ENCODE measurements at regions not wholly inside any gene's neighbourhood (a gene's known extent, or its start where the extent isn't known, plus 50 kb on each side); places are given as distances from the start of the nearest gene placed in this dataset.
"Not testable (repeated sequence)": the region's sequence is repeated elsewhere in the genome, so short reads cannot be mapped to it uniquely, and the experiment has no call there.

DNA sequence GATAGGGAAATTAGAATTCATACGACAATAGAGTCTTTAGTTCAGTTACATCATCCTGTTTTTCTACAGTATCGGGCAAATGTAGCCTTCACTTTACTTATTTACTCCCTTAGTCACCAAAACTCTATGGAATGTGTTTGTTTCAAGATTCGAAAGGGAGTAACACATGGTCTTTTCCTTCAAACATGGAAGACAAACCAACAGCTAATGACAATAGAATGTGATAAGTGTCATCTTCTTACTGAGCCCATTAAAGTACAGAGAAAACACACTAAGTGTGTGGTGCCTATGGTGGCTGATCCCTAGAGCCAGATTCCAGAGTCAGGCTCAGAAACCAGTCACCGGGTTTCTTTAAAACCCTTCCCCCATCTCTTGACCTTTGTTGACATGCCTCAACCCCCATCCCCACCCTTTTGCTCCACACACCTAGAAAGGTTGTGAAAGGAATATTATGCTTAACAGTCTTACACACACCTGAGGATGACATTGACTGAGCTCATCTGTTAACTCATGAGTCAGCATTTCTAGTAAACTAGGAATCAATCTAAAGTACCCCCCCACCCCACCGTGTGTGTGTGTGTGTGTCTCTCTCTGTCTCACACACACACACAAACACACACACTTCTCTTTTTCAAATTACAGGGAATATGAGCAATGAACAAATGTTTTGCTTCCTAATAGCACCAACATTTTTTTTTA, 549.6 kb upstream of the CCDC54 start:
- FAIRE-seq (no peak), DNase-seq (ENCODE audit: insufficient read length) (no peak)
- TF ChIP-seq TAF1 (IDR thresholded peaks at IDR 0.05; ENCODE audit: borderline replicate concordance, low read depth, low read length) = no peak
- no peak for TF ChIP-seq POLR2A (IDR thresholded peaks at IDR 0.05; ENCODE audit: low read depth, low read length)
- no peak for TF ChIP-seq POLR2AphosphoS5 (IDR thresholded peaks at IDR 0.05; ENCODE audit: low read depth, low read length)

DNA sequence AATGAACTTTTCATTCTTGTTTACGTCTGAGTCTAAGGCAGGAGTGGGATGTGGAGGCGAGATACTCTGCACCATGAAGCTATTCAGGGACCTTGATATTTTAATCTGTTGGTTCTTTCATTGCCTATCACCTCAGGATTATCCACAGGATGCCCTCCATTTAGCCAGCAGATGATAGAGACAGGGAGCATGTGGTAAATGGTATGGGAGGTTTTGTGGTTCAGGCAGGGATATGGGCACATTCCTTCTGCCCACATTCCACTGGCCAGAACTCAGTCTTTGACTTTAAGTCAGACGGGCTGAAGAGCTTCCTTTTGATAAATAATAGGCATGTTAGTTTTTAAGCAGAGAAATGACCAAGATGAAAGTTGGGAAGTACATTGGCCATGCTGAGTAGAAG, 548.0 kb upstream of the CCDC54 start:
- FAIRE-seq = no peak
- TF ChIP-seq TAF1 (IDR thresholded peaks at IDR 0.05; ENCODE audit: borderline replicate concordance, low read depth, low read length) (no peak), POLR2A (IDR thresholded peaks at IDR 0.05; ENCODE audit: low read depth, low read length) (no peak), POLR2AphosphoS5 (IDR thresholded peaks at IDR 0.05; ENCODE audit: low read depth, low read length) (no peak)
- no peak for DNase-seq (ENCODE audit: insufficient read length)

DNA sequence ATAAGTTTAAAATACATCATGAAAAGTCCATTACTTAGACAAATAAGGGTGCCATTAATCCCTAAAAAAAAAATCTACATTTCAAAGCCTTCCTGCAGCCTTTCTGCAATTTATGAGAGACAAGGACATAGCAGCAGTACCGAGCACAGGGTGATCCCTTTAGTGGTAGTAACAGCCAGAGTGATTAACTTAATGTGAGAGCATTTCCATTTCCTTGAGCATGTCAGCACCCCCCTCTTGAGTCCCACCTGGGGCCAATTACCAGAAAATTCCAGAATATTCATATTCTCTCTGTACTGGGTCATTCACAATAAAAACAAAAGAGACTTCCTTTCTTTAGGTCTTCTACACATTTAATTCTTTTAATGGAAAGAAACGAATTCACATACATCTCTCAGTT, 546.9 kb upstream of the CCDC54 start:
- DNase-seq (ENCODE audit: insufficient read length) = no peak
- FAIRE-seq = no peak
- TF ChIP-seq TAF1 (IDR thresholded peaks at IDR 0.05; ENCODE audit: borderline replicate concordance, low read depth, low read length) = no peak
- no peak for TF ChIP-seq POLR2AphosphoS5 (IDR thresholded peaks at IDR 0.05; ENCODE audit: low read depth, low read length)
- TF ChIP-seq POLR2A (IDR thresholded peaks at IDR 0.05; ENCODE audit: low read depth, low read length) = no peak

DNA sequence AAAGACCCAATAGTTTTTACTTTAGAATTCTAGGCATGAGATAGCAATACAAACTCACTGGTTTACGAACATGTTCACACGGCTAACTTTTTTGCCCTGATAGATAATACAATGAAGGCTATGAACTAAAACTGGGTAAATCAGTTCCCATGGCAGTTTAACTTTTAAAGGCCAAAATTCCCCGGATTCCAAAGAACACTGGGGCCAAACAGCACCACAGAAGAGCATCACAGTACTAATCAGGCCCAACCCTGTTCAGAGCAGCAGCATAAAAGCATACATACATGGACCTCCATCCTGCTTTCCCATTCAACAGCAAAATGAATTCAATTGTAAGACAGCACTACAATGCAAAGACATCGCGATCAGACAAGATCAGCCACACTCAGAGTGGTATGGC, 540.3 kb upstream of the CCDC54 start:
- FAIRE-seq (no peak), DNase-seq (ENCODE audit: insufficient read length) (no peak)
- no peak for TF ChIP-seq POLR2AphosphoS5 (IDR thresholded peaks at IDR 0.05; ENCODE audit: low read depth, low read length)
- no peak for TF ChIP-seq POLR2A (IDR thresholded peaks at IDR 0.05; ENCODE audit: low read depth, low read length)
- no peak for TF ChIP-seq TAF1 (IDR thresholded peaks at IDR 0.05; ENCODE audit: borderline replicate concordance, low read depth, low read length)

DNA sequence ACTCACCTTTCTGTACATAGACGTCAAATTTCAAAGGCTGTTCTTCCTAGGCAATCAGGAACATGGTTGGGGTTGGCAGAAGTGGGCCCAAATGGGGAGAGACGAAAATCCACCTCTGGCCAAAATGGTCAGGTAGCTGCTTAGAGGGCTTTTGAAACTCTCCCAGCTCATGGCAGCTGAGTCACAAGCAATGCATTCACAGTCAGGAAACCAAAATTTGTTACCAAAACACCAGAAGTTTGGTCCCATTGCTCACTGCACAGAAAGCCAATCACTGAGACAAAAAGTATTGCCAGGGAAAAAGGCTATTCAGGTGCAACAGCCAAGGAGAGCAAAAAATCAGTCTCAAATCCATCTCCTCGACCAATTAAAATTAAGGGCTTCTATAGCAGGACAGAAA, 539.6 kb upstream of the CCDC54 start:
- DNase-seq (ENCODE audit: insufficient read length) = no peak
- no peak for FAIRE-seq
- no peak for TF ChIP-seq TAF1 (IDR thresholded peaks at IDR 0.05; ENCODE audit: borderline replicate concordance, low read depth, low read length)
- TF ChIP-seq POLR2AphosphoS5 (IDR thresholded peaks at IDR 0.05; ENCODE audit: low read depth, low read length) = no peak
- no peak for TF ChIP-seq POLR2A (IDR thresholded peaks at IDR 0.05; ENCODE audit: low read depth, low read length)

DNA sequence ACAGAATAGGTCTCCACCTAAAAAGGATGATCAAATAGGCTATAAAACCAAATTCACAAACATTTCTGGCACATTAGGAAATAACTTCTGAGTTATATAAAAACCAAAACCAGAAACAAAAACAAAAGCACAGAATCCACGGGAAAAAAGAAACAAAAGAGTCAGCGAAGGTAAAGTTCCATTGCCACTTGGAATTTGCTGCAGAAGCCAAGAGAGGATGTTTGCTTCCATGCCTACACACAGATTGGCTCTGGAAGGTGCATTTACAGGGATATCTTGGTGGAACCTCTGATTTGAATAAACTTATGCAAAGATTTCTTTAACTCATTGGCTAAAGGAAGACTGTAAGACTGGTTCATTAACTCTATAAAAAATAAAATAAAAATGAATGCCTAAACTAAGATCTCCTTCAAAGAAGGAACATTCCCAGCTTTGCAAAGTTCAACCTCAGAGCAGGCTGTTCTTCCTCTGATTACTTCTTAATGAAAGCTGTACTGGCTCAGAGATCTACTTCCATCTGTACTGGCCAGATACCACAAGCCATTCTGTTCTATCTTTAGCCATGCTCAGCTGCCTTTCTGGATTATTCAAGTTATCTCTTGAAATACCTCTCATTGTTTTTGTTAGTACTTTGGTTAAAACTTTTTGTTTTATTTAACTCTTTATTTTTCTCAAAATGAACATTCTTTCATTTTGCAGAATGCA, 537.5 kb upstream of the CCDC54 start:
- TF ChIP-seq POLR2A (IDR thresholded peaks at IDR 0.05; ENCODE audit: low read depth, low read length) = no peak
- no peak for TF ChIP-seq POLR2AphosphoS5 (IDR thresholded peaks at IDR 0.05; ENCODE audit: low read depth, low read length)
- no peak for TF ChIP-seq TAF1 (IDR thresholded peaks at IDR 0.05; ENCODE audit: borderline replicate concordance, low read depth, low read length)
- FAIRE-seq = no peak
- no peak for DNase-seq (ENCODE audit: insufficient read length)

DNA sequence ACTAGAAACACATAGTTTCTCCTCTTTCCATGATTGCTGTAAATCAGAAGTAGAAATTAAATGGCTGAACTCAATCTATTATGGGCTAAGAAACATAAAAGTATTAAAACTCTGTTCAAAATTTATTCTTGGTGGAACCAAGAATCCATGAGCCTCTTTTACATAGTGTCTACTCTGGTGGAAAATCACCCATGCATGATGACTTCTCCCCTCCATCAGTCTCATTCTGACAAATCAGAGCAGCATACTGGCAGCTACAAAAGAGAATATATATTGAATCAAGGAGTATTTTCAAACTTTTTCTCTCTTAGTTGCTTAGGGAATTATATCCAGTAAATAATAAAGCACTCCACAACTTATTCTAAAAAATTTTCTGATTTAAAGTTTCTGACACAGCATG, 536.9 kb upstream of the CCDC54 start:
- FAIRE-seq (no peak), DNase-seq (ENCODE audit: insufficient read length) (no peak)
- TF ChIP-seq TAF1 (IDR thresholded peaks at IDR 0.05; ENCODE audit: borderline replicate concordance, low read depth, low read length) (no peak), POLR2A (IDR thresholded peaks at IDR 0.05; ENCODE audit: low read depth, low read length) (no peak), POLR2AphosphoS5 (IDR thresholded peaks at IDR 0.05; ENCODE audit: low read depth, low read length) (no peak)

DNA sequence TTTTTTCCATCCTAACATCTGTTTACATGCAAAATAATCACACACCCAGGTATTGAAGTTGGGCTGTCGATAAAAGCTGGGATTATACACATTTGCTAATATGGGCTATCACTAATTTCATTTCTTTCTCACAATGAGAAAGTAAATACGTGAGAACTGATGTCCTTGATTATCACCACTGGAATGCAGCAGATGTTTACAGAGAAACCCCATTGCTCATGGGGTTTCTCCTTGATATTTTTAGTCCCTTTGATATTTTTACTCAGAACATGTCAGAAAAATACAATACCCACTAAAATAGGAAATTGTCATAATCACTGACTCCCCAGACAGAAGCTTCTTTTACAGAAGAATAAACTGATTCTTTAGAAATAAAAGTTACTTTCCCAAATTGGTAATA, 535.1 kb upstream of the CCDC54 start:
- no peak for TF ChIP-seq POLR2A (IDR thresholded peaks at IDR 0.05; ENCODE audit: low read depth, low read length)
- no peak for TF ChIP-seq POLR2AphosphoS5 (IDR thresholded peaks at IDR 0.05; ENCODE audit: low read depth, low read length)
- no peak for TF ChIP-seq TAF1 (IDR thresholded peaks at IDR 0.05; ENCODE audit: borderline replicate concordance, low read depth, low read length)
- no peak for FAIRE-seq

DNA sequence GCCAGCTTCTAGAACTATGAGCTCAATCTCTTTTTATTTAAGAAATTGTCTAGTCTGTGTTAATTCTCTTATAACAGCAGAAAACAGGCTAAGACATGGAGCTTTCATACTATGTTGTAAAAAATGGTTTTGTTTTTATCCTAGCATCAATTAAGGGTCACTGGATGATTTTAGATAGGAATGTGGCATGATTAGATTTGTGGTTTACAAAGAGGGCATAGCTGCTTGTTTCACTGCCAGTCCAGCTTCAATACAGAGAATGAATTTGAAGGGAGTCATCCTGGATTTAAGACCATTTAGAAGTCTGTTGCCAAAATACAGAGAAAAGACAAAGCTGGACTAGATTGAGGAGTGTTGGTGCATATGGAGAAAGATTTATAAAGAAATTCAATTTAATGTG, 532.6 kb upstream of the CCDC54 start:
- no peak for FAIRE-seq
- DNase-seq (ENCODE audit: insufficient read length) = no peak
- TF ChIP-seq TAF1 (IDR thresholded peaks at IDR 0.05; ENCODE audit: borderline replicate concordance, low read depth, low read length) = no peak
- no peak for TF ChIP-seq POLR2AphosphoS5 (IDR thresholded peaks at IDR 0.05; ENCODE audit: low read depth, low read length)
- no peak for TF ChIP-seq POLR2A (IDR thresholded peaks at IDR 0.05; ENCODE audit: low read depth, low read length)

More for the DNA sequence above, 535.1 kb upstream of the CCDC54 start:
- DNase-seq (ENCODE audit: insufficient read length) = no peak

DNA sequence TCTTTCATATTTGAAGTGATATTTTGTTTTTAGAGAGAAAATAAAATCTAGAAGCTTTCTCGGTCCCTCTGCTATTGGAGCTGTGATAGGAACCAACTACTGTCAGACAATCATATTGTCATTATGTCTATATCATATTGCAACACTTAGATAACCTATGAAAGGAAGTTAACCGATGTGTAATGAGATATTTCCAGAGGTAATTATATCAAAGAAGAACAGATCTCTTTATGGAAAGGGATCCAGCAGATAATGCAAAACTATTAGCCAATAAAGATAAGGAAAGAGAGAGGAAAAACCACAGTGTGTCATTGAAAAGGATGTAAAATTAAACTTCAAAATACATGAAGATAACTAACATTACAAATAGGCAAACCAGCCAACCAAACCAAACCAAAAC, 529.1 kb upstream of the CCDC54 start:
- TF ChIP-seq POLR2A (IDR thresholded peaks at IDR 0.05; ENCODE audit: low read depth, low read length) (no peak), TAF1 (IDR thresholded peaks at IDR 0.05; ENCODE audit: borderline replicate concordance, low read depth, low read length) (no peak), POLR2AphosphoS5 (IDR thresholded peaks at IDR 0.05; ENCODE audit: low read depth, low read length) (no peak)
- FAIRE-seq = no peak

DNA sequence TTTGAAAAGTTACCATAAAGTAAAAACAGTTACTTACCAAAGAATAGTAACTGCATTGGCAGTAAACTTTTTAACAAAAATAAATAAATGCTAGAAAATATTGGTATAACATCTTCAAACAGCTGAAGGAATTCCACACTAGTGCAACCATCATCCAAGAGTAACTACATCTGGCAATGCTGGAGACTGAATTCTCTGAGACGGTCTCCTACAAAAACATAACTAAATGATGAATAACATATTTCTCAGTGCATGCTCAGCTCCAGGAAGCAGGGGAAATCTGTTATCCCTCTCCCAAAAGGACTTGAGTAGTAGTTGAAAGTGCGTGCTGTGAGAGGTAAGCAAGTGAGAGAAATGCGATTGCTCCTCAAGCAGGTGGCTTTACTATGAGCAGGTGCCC, 526.8 kb upstream of the CCDC54 start:
- no peak for FAIRE-seq

More for the DNA sequence above, 529.1 kb upstream of the CCDC54 start:
- DNase-seq (ENCODE audit: insufficient read length) = no peak

DNA sequence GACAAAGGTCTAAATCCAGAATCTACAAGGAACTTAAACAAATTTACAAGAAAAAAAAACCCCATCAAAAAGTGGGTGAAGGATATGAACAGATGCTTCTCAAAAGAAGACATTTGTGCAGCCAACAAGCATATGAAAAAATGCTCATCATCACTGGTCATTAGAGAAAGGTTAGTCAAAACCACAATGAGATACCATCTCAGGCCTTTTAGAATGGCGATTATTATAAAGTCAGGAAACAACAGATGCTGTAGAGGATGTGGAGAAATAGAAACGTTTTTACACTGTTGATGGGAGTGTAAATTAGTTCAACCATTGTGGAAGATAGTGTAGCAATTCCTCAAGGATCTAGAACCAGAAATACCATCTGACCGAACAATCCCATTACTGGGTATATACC, 518.9 kb upstream of the CCDC54 start:
- not testable (repeated sequence) for FAIRE-seq; DNase-seq (ENCODE audit: insufficient read length)

More for the DNA sequence above, 526.8 kb upstream of the CCDC54 start:
- DNase-seq (ENCODE audit: insufficient read length) = no peak
- TF ChIP-seq POLR2AphosphoS5 (IDR thresholded peaks at IDR 0.05; ENCODE audit: low read depth, low read length) = no peak
- TF ChIP-seq TAF1 (IDR thresholded peaks at IDR 0.05; ENCODE audit: borderline replicate concordance, low read depth, low read length) = no peak
- TF ChIP-seq POLR2A (IDR thresholded peaks at IDR 0.05; ENCODE audit: low read depth, low read length) = no peak

Data from GM12892 (cell line).